OCI-M1 (cell line): ENCODE measurements at regions not wholly inside any gene's neighbourhood (a gene's known extent, or its start where the extent isn't known, plus 50 kb on each side); places are given as distances from the start of the nearest gene placed in this dataset.
A peak's percentile ranks its signal among the peaks of the same experiment; 100 is the strongest.

Source experiments
- DNase-seq: peaks from one replicate; lab custom pipeline; 2025; lab: John Stamatoyannopoulos, UW

- DNase-seq, result no peak
Observed at GRCh38 chr11:109554951-109555350, 133.0 kb downstream of the C11orf87 start.

DNA sequence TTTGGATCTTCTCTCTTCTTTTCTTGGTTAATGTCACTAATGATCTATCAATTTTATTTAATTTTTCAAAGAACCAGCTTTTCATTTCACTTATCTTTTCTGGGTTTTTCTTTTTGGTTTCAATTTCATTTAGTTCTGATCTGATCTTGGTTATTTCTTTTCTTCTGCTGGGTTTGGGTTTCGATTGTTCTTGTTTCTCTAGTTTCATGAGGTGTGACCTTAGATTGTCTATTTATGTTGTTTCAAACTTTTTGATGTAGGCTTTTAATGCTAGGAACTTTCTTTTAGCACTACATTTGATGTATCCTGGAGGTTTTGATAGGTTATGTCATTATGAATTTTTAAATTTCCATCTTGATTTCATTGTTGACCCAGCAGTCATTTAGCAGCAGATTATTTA, 142.3 kb downstream of the C11orf87 start:
- DNase-seq, result no peak

DNA sequence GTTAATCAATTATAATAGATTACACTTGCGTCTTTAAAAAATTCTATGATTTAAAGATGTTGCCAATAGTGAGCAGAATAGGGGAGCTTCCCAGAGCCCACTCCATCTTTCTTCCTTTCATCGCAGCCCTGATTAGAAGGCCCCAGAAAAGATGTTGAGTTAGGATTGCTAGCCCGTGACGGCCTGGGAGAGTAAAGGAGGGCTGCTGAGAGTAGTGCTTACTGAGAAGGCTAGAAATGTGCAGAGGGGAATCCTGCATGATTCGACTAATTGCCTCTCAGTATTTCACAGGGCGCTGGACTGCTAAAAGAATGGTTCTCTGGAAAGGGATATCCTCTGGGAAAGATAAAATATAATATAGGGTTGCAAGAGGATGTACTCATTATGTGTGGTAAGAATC, 160.5 kb downstream of the C11orf87 start:
- no peak for DNase-seq

- no peak for DNase-seq
Observed at GRCh38 chr11:109584001-109584972, 162.3 kb downstream of the C11orf87 start.

DNA sequence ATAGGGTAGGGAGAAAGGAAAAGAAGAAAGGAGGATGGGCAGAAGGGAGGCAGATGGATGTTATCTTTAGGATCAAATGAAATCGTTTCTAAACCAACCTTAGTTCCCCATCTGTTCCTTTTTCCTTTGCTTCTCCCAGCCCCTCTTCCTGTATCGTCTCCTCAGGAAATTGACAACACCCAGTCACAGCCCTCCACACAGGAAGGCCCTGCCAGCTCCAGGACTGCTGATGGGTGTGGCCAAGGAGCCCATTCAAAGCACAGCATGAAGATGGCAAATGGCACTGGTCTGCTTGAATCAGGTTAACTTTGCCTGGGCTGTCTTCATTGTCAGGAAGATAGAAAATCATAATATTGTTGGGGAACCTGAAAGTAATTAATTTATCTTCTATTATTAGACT, 164.8 kb downstream of the C11orf87 start:
- no peak for DNase-seq

DNA sequence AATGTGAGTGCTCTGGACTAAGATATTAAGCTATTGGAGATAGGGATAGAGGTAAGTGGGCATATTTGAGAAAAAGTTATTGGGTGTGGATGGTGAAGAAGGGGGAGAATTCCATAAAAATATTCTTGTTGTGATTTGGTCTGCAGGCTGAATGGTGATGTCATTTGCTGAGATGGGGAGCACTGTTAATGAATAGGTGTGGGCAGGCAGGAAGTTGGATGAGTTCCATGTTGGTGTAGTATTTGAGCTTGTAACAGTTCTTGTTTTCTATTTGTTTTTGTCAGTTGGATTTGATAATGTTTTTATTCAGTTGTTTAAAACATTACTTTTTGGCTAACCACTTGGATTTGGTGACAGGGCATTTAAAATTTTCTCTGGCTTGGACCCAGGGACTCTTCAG, 168.8 kb downstream of the C11orf87 start:
- DNase-seq, result no peak

DNA sequence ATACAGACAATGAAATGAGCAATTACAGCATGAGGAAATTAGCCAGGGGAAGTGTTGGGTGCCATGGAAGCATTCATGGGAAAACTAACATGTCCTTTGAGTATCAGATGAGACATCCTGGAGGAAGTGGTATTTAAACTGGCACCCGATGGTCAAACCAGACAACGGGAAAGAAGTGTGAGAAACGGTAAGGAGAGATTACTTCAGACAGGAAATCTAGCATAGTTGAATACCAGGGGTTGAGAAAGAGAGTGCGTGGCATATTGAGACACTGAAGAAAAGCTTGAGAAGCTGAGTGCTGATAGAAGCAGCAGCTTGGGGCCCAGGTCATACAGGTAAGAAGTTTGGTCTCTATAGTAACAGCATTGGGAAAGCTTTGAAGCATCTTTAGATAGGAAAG, 175.3 kb downstream of the C11orf87 start:
- DNase-seq, result no peak

GRCh38 chr11:109604481-109605400, 182.8 kb downstream of the C11orf87 start:
- DNase-seq, result no peak

DNA sequence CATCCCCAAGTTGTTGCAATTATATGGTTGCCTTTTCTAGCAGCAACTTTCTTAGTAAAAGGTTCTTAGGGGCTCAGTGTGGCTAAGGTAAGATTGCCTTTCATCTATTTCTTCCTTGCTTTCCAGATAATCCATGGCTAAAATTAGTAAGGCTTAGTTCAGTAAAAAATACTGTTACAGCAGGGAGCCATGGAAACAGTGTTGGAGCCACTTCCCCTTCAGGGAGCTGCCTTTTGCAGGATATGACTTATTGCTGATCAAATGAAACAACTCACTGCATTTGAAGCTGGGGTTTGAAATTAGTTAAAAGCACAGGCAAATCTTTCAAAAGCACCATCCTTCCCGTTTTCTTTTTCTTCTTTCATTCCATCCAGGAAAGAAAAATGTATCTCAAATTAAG, 184.3 kb downstream of the C11orf87 start:
- DNase-seq, result peak; percentile 26

DNA sequence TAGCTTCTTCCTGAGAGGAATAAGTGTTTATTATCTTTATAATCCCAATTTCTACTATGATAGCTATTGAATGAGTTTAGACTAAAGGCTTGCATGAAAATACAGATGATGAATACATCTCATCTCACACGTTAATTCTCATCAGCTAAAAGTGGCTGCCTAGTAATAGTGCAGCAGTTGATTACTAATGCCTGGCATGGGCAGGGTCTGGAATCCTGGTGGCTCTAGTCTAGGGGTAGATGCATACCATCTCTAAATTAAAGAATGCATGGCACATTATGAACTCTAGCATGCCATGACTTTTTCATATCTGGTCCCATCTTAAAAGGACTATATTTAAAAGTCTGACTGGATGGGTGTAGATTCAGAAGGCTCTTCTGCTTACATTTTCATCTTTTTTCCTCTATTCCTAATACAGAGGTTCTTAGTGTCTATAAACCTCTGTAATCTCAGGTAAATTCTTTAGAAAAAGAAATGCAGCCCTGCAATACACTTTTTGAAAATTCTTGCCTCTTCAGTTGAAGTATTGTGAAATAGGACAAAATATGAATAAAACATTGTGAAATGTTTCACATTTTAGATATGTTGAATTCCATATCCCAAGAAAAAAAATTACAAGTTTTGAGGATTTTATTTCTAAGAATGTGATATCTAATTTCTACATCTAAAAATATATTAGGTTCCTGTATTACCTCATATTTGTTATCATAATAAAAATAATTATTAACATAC, 187.6 kb downstream of the C11orf87 start:
- DNase-seq, result peak; percentile 59

GRCh38 chr11:109612496-109612895, 190.5 kb downstream of the C11orf87 start:
- no peak for DNase-seq

DNA sequence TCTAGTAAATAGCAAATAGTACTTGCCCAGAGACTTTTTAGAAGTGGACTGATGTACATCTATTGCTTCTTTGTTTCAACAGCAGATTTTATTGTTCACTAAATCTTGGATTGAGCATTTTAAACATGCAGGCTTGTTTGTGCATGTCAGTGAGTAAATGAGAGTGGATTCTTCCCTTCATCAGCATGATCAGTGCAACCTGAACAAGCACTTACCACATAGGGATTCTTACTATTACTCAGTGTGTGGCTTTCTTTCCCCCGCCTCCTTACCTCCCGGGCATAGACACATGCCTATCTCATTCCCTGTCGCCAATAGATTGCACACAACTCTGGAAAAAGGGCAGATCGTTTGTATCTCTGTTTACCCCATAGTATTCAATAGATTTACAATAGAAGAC, 197.5 kb downstream of the C11orf87 start:
- DNase-seq, result no peak

DNA sequence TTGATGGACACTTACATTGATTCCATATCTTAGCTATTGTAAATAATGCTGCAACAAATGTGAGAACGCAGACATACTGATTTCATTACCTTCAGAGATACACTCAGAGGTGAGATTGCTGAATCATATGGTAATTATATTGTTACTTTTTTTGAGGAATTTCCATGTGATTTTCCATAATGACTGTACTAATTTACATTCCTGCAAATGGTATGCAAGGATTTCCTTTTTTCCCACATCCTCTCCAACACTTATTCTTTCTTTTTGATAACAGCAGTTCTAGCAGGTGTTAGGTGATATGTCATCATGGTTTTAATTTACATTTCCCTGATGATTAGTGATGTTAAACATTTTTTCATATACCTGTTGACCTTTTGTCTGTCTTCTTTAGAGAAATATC, 207.7 kb downstream of the C11orf87 start:
- DNase-seq, result no peak

DNA sequence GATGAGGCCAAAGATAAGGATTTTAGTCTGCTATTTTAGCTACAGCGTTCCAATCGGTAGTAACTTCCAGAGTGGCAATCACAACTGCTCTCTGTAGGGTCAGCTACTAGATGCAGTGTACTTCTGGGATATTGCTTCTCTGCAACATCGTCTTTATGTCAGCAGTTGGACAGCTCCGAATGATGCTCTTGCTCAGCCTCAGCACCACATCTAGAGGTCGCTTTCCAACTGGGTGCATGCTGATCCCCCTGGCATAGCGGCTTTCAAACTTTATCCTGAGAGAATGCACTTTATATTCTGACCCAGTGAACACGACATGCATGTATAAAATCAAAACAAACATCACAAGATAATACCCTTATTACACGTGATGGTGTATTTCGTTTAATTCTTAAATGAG, 219.6 kb downstream of the C11orf87 start:
- peak; percentile 33 for DNase-seq

DNA sequence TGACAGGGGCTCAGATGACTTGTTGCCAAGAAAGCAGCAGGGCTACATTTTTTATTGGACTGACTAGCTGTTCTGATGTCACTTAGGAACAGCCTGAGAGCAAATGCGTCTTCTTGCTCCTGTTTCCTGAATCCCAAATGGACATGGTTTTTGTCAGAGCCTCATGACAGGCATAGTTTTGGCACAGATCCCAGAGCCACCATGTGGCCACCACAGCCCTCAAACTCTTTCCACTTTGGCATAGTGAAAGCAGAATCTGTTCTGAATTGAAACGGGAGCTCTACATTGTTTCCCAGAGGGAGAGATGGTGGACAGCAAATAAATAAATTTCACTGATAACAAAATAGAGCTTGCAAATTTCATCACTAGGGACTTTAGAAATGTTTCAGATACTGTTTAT, 222.2 kb downstream of the C11orf87 start:
- peak; percentile 51 for DNase-seq

GRCh38 chr11:109648804-109649203, 226.8 kb downstream of the C11orf87 start:
- no peak for DNase-seq

GRCh38 chr11:109654091-109654490, 232.1 kb downstream of the C11orf87 start:
- no peak for DNase-seq

DNA sequence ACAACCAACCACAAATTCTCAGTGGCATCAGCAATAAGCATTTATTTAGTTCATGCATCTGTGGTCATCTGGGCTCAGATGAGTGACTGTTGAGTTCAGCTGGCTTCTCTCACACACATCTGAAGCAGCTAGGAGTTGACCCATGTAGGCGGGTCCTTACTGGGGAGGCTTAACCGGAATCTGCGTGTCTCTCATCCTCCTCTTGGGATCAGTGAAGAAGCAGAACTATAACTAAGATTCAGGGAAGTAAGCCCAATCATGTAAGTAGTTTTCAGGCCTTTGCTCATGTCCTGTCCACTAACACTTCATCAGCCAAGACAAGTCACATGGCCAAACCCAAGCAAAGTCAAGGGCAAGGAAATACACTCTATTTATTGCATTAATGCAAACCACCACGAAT, 236.2 kb downstream of the C11orf87 start:
- no peak for DNase-seq

DNA sequence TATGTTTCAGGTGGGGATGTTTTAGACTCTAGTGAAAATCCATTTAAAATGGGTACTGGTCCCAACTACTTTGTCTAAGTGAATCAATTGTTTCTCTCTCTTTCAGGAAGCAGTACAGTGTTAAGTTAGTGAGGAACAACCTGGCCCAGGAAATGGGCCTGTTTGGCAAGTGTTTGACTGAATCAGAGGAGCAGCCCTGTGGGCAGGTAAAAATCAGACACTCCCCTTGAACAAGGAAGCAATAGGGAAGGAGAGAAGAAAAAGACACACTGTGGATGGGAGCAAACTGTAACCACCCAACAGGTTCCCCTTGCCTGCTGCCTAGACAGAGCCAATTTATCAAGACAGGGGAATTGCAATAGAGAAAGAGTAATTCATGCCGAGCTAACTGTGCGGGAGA, 245.7 kb downstream of the C11orf87 start:
- no peak for DNase-seq

DNA sequence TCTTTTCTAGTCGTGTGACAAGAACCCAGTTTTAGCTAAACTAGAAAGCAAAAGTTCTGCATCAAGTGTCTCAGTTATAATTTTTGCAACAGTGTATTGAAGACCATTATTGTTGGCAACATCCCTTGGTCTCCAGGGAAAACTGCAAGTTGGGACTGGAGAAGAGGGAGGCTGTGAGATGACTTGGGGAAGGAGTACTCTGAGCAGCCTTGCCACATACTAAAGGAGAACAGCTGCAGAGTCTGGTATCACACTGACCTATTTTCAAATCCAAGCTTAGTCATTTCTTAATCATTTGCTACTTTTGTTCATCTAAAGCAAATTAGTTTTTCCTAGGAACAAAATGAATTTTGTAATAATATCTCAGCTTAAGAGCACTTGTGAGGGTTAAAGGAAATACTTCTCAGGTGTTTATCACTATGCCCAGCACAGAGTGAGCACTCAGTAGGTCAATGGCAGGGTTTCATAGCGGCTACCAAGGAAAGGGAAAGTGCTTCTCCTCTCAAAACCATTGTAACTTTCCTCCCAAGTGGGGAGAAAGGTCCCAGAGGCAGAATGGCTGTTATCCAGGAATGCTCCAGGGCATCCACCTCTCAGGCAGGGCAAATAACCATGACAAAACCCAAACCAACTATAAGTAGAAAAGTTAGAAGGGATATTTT, 247.1 kb downstream of the C11orf87 start:
- DNase-seq, result no peak

DNA sequence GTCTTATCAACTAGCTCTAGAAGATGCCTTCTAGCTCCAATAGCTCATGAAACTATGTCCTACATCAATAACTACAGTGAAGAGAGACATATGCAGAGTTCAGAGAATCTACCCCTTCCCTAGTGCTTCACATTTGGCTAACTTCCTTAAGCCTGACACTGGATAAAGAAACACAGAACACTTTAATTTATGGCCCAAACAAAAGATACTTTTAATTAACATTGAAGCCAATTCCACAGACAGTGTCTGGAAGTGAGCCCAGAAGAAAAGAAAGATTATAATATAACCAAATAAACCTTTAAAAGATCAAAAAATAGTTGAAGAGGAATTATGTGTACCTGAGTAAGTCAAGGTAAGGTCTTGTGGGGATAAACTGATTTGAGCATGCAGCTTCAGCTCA, 255.2 kb downstream of the C11orf87 start:
- no peak for DNase-seq

DNA sequence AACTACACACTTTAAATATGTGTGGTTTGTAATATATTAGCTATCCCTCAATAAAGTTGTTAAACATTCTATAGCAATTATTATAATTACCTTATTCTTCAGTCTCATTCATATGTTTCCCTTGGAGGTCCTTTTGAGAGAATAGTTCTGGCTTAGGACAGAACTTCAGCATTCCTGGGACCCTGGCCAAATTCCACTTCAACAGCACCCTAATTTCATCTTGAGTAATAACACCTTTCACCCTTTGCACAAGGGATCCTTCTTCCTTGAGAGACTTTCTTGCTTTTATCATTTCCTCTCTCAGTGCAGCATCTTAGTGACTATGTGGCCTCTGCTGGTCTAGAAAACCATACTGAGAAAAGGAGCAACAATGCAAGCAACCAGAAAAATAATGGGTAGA, 255.9 kb downstream of the C11orf87 start:
- DNase-seq, result no peak
